Activated naive CD4-positive, alpha-beta T cell (primary cell): ENCODE measurements at regions not wholly inside any gene's neighbourhood (a gene's known extent, or its start where the extent isn't known, plus 50 kb on each side); places are given as distances from the start of the nearest gene placed in this dataset.

Source experiments
- DNase-seq, 4 experiments: peaks; one replicate each; lab custom pipeline; 2025; lab: John Stamatoyannopoulos, UW

- no peak for DNase-seq
These were observed 928.3 kb downstream of the NSUN3 start for GRCh38 chr3:94990952-94991705.

GRCh38 chr3:94996743-94997142 is 933.9 kb downstream of the NSUN3 start:
- no peak for DNase-seq

GRCh38 chr3:95002438-95003046 is 939.7 kb downstream of the NSUN3 start:
- no peak for DNase-seq

GRCh38 chr3:95028688-95029087 is 965.8 kb downstream of the NSUN3 start:
- DNase-seq, result no peak

- DNase-seq, result no peak
These were observed 966.8 kb downstream of the NSUN3 start for GRCh38 chr3:95029644-95030043.

- no peak for DNase-seq
These were observed 973.7 kb downstream of the NSUN3 start for GRCh38 chr3:95036526-95037021.

- no peak for DNase-seq
These were observed 974.2 kb downstream of the NSUN3 start for GRCh38 chr3:95037097-95037496.

GRCh38 chr3:95037927-95038326 is 975.1 kb downstream of the NSUN3 start:
- DNase-seq, result no peak

- no peak for DNase-seq
These were observed 981.2 kb downstream of the NSUN3 start for GRCh38 chr3:95044101-95044500.

- no peak for DNase-seq
These were observed 985.7 kb downstream of the NSUN3 start for GRCh38 chr3:95048564-95048963.

GRCh38 chr3:95049841-95050240 is 987.0 kb downstream of the NSUN3 start:
- no peak for DNase-seq

- DNase-seq, result no peak
These were observed 992.4 kb downstream of the NSUN3 start for GRCh38 chr3:95055288-95055687.

GRCh38 chr3:95082191-95082590 is 1019.3 kb downstream of the NSUN3 start:
- DNase-seq, result no peak

- DNase-seq, result no peak
These were observed 1021.9 kb downstream of the NSUN3 start for GRCh38 chr3:95084738-95085137.

- no peak for DNase-seq
These were observed 1025.6 kb downstream of the NSUN3 start for GRCh38 chr3:95088464-95088863.

GRCh38 chr3:95097493-95097892 is 1034.6 kb downstream of the NSUN3 start:
- no peak for DNase-seq

- no peak for DNase-seq
These were observed 1058.1 kb downstream of the NSUN3 start for GRCh38 chr3:95120921-95121320.

GRCh38 chr3:95123104-95123503 is 1060.2 kb downstream of the NSUN3 start:
- no peak for DNase-seq

- no peak for DNase-seq
These were observed 1072.0 kb downstream of the NSUN3 start for GRCh38 chr3:95134693-95135413.

- DNase-seq, result no peak
These were observed 1085.2 kb downstream of the NSUN3 start for GRCh38 chr3:95148107-95148506.

- no peak for DNase-seq
These were observed 1088.7 kb downstream of the NSUN3 start for GRCh38 chr3:95151590-95151989.

GRCh38 chr3:95154766-95155165 is 1091.9 kb downstream of the NSUN3 start:
- DNase-seq, result no peak

GRCh38 chr3:95162794-95163193 is 1099.9 kb downstream of the NSUN3 start:
- DNase-seq, result no peak
